RWPE2 (cell line): ENCODE measurements at regions not wholly inside any gene's neighbourhood (a gene's known extent, or its start where the extent isn't known, plus 50 kb on each side); places are given as distances from the start of the nearest gene placed in this dataset.

Source experiments
- ATAC-seq: fragments of 200-7000 bp; cut with Tn5 transposase; 3 replicates; pipeline ENCODE4 v1.9.1; 2021; ENCODE audit warnings: low read depth
- DNase-seq: peaks from one replicate; pipeline ENCODE4 v3.0.0-alpha.2; 2020; ENCODE audit warnings: low spot score
- H3K27ac ChIP-seq: fragments of 450-650 bp; 2 replicates; pipeline ENCODE4 v1.5.1; 2017; ENCODE audit warnings: mild to moderate bottlenecking; ENCODE audit not compliant: poor library complexity, severe bottlenecking
- H3K27me3 ChIP-seq: fragments of 250-450 bp; sonication (Bioruptor Pico); 2 replicates; pipeline ENCODE4 v1.5.1; 2021; ENCODE audit warnings: mild to moderate bottlenecking, moderate library complexity; ENCODE audit not compliant: insufficient read depth, poor library complexity, severe bottlenecking
- H3K36me3 ChIP-seq: fragments of 250-450 bp; sonication (Bioruptor Pico); 2 replicates; pipeline ENCODE4 v1.5.1; 2020; ENCODE audit warnings: low read depth, mild to moderate bottlenecking, moderate library complexity
- H3K4me1 ChIP-seq: fragments of 250-450 bp; sonication (Bioruptor Pico); 2 replicates; pipeline ENCODE4 v1.5.1; 2021; ENCODE audit warnings: mild to moderate bottlenecking, moderate library complexity; ENCODE audit not compliant: insufficient read depth, poor library complexity, severe bottlenecking
- H3K4me3 ChIP-seq: fragments of 250-450 bp; sonication (Bioruptor Pico); 2 replicates; pipeline ENCODE4 v1.5.1; 2021; ENCODE audit warnings: mild to moderate bottlenecking, moderate library complexity; ENCODE audit not compliant: severe bottlenecking
- H3K9me3 ChIP-seq: fragments of 250-450 bp; sonication (Bioruptor Pico); 2 replicates; pipeline ENCODE4 v1.5.1; 2021; ENCODE audit warnings: mild to moderate bottlenecking, moderate library complexity; ENCODE audit not compliant: severe bottlenecking
- CTCF ChIP-seq: fragments of 450-650 bp; IDR thresholded peaks from one replicate; pipeline ENCODE4 v1.5.1; 2017; ENCODE audit warnings: mild to moderate bottlenecking, moderate library complexity; ENCODE audit not compliant: poor library complexity, severe bottlenecking

- DNase-seq (no peak), ATAC-seq (no peak)
- Histone ChIP-seq H3K27me3 (no peaks in the 10 kb centered on the region), H3K9me3 (no peaks in the 10 kb centered on the region), H3K27ac (no peak overlapping the region), H3K36me3 (no peaks in the 10 kb centered on the region), H3K4me1 (peaks cover 15% of the 10 kb centered on the region), H3K4me3 (no peak overlapping the region)
- no peak for TF ChIP-seq CTCF
These were observed 288.4 kb downstream of the CLIC5 start for GRCh38 chr6:45727228-45727627.

- H3K27me3 ChIP-seq = no peaks in the 10 kb centered on the region
- H3K36me3 ChIP-seq = no peaks in the 10 kb centered on the region
- TF ChIP-seq CTCF = no peak
- ATAC-seq (no peak), DNase-seq (no peak)
- H3K4me3 ChIP-seq = no peak overlapping the region
- peaks cover 15% of the 10 kb centered on the region for H3K4me1 ChIP-seq
- H3K27ac ChIP-seq = no peak overlapping the region
- H3K9me3 ChIP-seq = no peaks in the 10 kb centered on the region
These were observed 289.2 kb downstream of the CLIC5 start for GRCh38 chr6:45726444-45726843.

- no peak for TF ChIP-seq CTCF
- Histone ChIP-seq H3K27ac (no peak overlapping the region), H3K4me3 (no peak overlapping the region), H3K4me1 (peaks cover 15% of the 10 kb centered on the region), H3K9me3 (no peaks in the 10 kb centered on the region), H3K27me3 (no peaks in the 10 kb centered on the region), H3K36me3 (no peaks in the 10 kb centered on the region)
- peak; percentile 82 for ATAC-seq
- no peak for DNase-seq
These were observed 291.1 kb downstream of the CLIC5 start for GRCh38 chr6:45724511-45724910.

- ATAC-seq = no peak
These were observed 291.6 kb downstream of the CLIC5 start for GRCh38 chr6:45724027-45724426.

More at GRCh38 chr6:45724027-45724426, 291.6 kb downstream of the CLIC5 start:
- H3K4me1 ChIP-seq = peaks cover 13% of the 10 kb centered on the region
- DNase-seq = no peak
- no peaks in the 10 kb centered on the region for H3K9me3 ChIP-seq
- H3K27ac ChIP-seq = no peak overlapping the region
- no peaks in the 10 kb centered on the region for H3K36me3 ChIP-seq
- no peaks in the 10 kb centered on the region for H3K27me3 ChIP-seq
- H3K4me3 ChIP-seq = no peak overlapping the region
- no peak for TF ChIP-seq CTCF
